DOHH2 (cell line): ENCODE measurements at regions not wholly inside any gene's neighbourhood (a gene's known extent, or its start where the extent isn't known, plus 50 kb on each side); places are given as distances from the start of the nearest gene placed in this dataset.

ENCODE experiments used
- H3F3A ChIP-seq: fragments of 200-600 bp; sonication (generic), shearing (Covaris generic); 2 replicates; pipeline ENCODE4 v1.6.0; 2016; ENCODE audit warnings: antibody characterized with exemption, mild to moderate bottlenecking; ENCODE audit not compliant: control insufficient read depth, insufficient read depth
- H3K27ac ChIP-seq: fragments of 200-600 bp; sonication (generic); 2 replicates; pipeline ENCODE4 v1.5.1; 2014; ENCODE audit warnings: low read depth, mild to moderate bottlenecking, low read length, moderate library complexity
- H3K27me3 ChIP-seq: fragments of 200-600 bp; sonication (generic); 2 replicates; pipeline ENCODE4 v1.6.1; 2014; ENCODE audit warnings: mild to moderate bottlenecking, low read length, mixed read lengths; ENCODE audit not compliant: control insufficient read depth
- H3K36me3 ChIP-seq: fragments of 200-600 bp; sonication (generic); 2 replicates; pipeline ENCODE4 v1.6.1; 2014; ENCODE audit warnings: mild to moderate bottlenecking, low read length, moderate library complexity, mixed read lengths; ENCODE audit not compliant: control insufficient read depth
- H3K4me1 ChIP-seq: fragments of 200-600 bp; sonication (generic); 2 replicates; pipeline ENCODE4 v1.6.1; 2014; ENCODE audit warnings: mild to moderate bottlenecking, low read length, mixed read lengths; ENCODE audit not compliant: control insufficient read depth
- H3K4me2 ChIP-seq: fragments of 200-600 bp; sonication (generic); 2 replicates; pipeline ENCODE4 v1.6.0; 2014; ENCODE audit warnings: mild to moderate bottlenecking, low read length, moderate library complexity
- H3K4me3 ChIP-seq: fragments of 200-600 bp; sonication (generic); 2 replicates; pipeline ENCODE4 v1.5.1; 2014; ENCODE audit warnings: mild to moderate bottlenecking, low read length, mixed read lengths
- H3K79me2 ChIP-seq: fragments of 200-600 bp; sonication (generic); 2 replicates; pipeline ENCODE4 v1.6.1; 2014; ENCODE audit warnings: mild to moderate bottlenecking, low read length, mixed read lengths; ENCODE audit not compliant: control insufficient read depth
- H3K9me2 ChIP-seq: fragments of 200-600 bp; sonication (generic); replicated peaks from 2 replicates; pipeline ENCODE4 v1.6.1; 2014; ENCODE audit warnings: mild to moderate bottlenecking, low read length, mixed read lengths; ENCODE audit not compliant: control insufficient read depth
- H3K9me3 ChIP-seq: fragments of 200-600 bp; sonication (generic); 2 replicates; pipeline ENCODE4 v1.6.1; 2014; ENCODE audit warnings: antibody characterized with exemption, low read length, mixed read lengths; ENCODE audit not compliant: control insufficient read depth, insufficient read depth
- H4K20me1 ChIP-seq: fragments of 200-600 bp; sonication (generic); 2 replicates; pipeline ENCODE4 v1.6.0; 2014; ENCODE audit warnings: low read depth, mild to moderate bottlenecking, antibody characterized with exemption, low read length, moderate library complexity; ENCODE audit not compliant: control insufficient read depth, insufficient read depth
- EZH2phosphoT487 ChIP-seq: fragments of 200-600 bp; sonication (generic); IDR thresholded peaks from 2 replicates; pipeline ENCODE4 v1.6.1; 2017; ENCODE audit warnings: borderline replicate concordance, mild to moderate bottlenecking, antibody characterized with exemption, low read length, moderate library complexity, mixed read lengths
- TF ChIP-seq, protein P1 (sequence below): fragments of 200-600 bp; sonication (generic); IDR thresholded peaks from one replicate; pipeline ENCODE4 v1.5.1; 2014; ENCODE audit warnings: antibody characterized with exemption, mild to moderate bottlenecking, low read depth, low read length; ENCODE audit not compliant: poor library complexity, severe bottlenecking

DNA sequence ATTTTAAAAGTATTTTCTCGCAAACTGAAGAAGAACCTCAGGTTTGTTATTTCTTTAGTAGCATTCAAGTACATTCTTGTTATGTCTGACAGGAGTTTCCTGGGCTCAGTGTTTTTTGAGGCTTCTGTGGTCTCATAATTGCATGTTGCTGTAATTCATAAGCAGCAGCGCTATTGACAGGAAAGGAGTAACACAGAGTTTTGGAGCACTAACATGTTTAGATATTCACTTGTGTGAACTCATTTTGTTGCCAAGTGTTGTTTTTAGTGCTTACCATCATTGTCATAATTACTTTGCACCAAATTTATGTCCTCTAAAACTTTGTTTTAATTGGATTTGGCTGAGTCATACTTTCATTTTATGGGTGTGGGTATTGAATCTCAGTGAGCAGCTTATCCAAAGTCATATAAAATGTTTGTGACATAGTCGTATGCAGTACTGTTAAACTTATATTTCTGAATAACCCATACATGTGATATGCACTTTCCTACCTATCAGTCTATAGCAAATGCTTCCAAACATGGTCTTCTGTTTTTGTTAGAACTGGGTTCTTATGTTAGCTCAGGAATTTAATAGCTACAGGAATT is 358.7 kb upstream of the CTSO start:
- no peak overlapping the region for H3K4me2 ChIP-seq
- H3K4me3 ChIP-seq = no peak overlapping the region
- H3K27ac ChIP-seq = no peak overlapping the region
- no peaks in the 10 kb centered on the region for H3K9me3 ChIP-seq
- H3K4me1 ChIP-seq = no peaks in the 10 kb centered on the region
- H3K79me2 ChIP-seq = no peaks in the 10 kb centered on the region
- TF ChIP-seq EZH2phosphoT487 = no peak
- TF ChIP-seq, protein P1, sequence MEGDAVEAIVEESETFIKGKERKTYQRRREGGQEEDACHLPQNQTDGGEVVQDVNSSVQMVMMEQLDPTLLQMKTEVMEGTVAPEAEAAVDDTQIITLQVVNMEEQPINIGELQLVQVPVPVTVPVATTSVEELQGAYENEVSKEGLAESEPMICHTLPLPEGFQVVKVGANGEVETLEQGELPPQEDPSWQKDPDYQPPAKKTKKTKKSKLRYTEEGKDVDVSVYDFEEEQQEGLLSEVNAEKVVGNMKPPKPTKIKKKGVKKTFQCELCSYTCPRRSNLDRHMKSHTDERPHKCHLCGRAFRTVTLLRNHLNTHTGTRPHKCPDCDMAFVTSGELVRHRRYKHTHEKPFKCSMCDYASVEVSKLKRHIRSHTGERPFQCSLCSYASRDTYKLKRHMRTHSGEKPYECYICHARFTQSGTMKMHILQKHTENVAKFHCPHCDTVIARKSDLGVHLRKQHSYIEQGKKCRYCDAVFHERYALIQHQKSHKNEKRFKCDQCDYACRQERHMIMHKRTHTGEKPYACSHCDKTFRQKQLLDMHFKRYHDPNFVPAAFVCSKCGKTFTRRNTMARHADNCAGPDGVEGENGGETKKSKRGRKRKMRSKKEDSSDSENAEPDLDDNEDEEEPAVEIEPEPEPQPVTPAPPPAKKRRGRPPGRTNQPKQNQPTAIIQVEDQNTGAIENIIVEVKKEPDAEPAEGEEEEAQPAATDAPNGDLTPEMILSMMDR = no peak
- no peaks in the 10 kb centered on the region for H3K9me2 ChIP-seq
- no peaks in the 10 kb centered on the region for H3F3A ChIP-seq
- no peaks in the 10 kb centered on the region for H3K27me3 ChIP-seq
- no peaks in the 10 kb centered on the region for H3K36me3 ChIP-seq
- no peaks in the 10 kb centered on the region for H4K20me1 ChIP-seq

DNA sequence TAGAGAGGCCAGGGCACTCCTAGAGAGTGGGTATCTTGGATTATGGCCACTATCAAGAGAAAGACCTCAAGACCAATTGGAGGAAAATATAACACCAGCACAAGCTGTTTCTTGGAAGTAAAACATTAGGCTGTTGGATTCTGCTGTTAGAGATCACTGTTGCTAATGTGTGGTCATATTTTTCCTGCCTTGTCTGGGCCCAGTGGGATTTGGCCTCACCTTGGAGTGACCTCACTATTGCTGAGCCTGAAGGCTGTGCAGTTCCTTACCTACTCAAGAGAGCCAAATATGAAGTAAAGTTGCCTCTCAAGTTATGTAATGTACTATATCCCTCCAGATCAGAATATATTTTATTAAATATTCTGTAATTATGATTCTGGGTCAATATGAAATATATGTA is 355.4 kb upstream of the CTSO start:
- no peaks in the 10 kb centered on the region for H3K4me1 ChIP-seq
- no peaks in the 10 kb centered on the region for H3K9me3 ChIP-seq
- no peaks in the 10 kb centered on the region for H3K36me3 ChIP-seq
- H3K9me2 ChIP-seq = no peaks in the 10 kb centered on the region
- H3K4me2 ChIP-seq = no peak overlapping the region
- TF ChIP-seq EZH2phosphoT487 = no peak
- TF ChIP-seq, protein P1 = no peak
- no peaks in the 10 kb centered on the region for H3K27me3 ChIP-seq
- no peak overlapping the region for H3K27ac ChIP-seq
- H3K4me3 ChIP-seq = no peak overlapping the region
- H3K79me2 ChIP-seq = no peaks in the 10 kb centered on the region
- no peaks in the 10 kb centered on the region for H4K20me1 ChIP-seq
- no peaks in the 10 kb centered on the region for H3F3A ChIP-seq

DNA sequence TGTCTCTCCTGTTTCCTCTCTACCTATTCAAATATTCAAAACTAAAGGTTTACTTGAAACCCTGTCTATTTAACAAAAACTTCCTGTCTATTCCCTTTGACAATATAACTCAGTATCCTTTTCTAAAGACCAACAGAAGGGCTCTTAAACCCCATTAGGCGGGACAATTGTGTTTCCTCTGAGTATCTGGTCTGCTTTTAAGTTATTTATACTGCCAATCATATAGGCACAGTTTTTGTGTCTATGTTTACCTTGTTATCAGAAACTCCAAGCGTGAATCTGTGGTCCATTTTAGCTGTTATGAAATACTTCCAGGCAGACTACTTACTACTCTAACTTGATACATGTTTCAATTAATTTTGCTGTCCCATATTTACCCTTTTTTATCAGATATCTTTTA is 350.0 kb upstream of the CTSO start:
- no peaks in the 10 kb centered on the region for H3F3A ChIP-seq
- H3K4me1 ChIP-seq = no peaks in the 10 kb centered on the region
- no peaks in the 10 kb centered on the region for H3K79me2 ChIP-seq
- H4K20me1 ChIP-seq = no peaks in the 10 kb centered on the region
- no peaks in the 10 kb centered on the region for H3K27me3 ChIP-seq
- H3K9me2 ChIP-seq = no peaks in the 10 kb centered on the region
- no peak overlapping the region for H3K27ac ChIP-seq
- no peaks in the 10 kb centered on the region for H3K36me3 ChIP-seq
- no peak for TF ChIP-seq EZH2phosphoT487
- TF ChIP-seq, protein P1 = no peak
- no peak overlapping the region for H3K4me3 ChIP-seq
- no peak overlapping the region for H3K4me2 ChIP-seq
- no peaks in the 10 kb centered on the region for H3K9me3 ChIP-seq
